CD4-positive, alpha-beta T cell treated with Interferon alpha-2 for 1 hour (primary cell): ENCODE measurements at regions not wholly inside any gene's neighbourhood (a gene's known extent, or its start where the extent isn't known, plus 50 kb on each side); places are given as distances from the start of the nearest gene placed in this dataset.
"Not testable (repeated sequence)": the region's sequence is repeated elsewhere in the genome, so short reads cannot be mapped to it uniquely, and the experiment has no call there.

ENCODE experiments used
- DNase-seq, 2 donors: peaks; one replicate each; pipeline ENCODE4 v3.0.0-alpha.2; 2020 to 2022

GRCh38 chr17:71849783-71850768 is 270.7 kb upstream of the SOX9 start:
- no peak for DNase-seq

- no peak for DNase-seq
Measured at GRCh38 chr17:71850812-71851211, 270.0 kb upstream of the SOX9 start.

- DNase-seq: no peak
Measured at GRCh38 chr17:71855010-71855409, 265.8 kb upstream of the SOX9 start.

- DNase-seq: no peak
Measured at GRCh38 chr17:71864755-71865154, 256.1 kb upstream of the SOX9 start.

- no peak for DNase-seq
Measured at GRCh38 chr17:71866095-71866494, 254.7 kb upstream of the SOX9 start.

- DNase-seq: no peak
Measured at GRCh38 chr17:71869293-71869692, 251.5 kb upstream of the SOX9 start.

- no peak for DNase-seq
Measured at GRCh38 chr17:71869841-71870545, 250.8 kb upstream of the SOX9 start.

GRCh38 chr17:71870546-71870862 is 250.3 kb upstream of the SOX9 start:
- no peak for DNase-seq

- DNase-seq: no peak
Measured at GRCh38 chr17:71872843-71873485, 247.9 kb upstream of the SOX9 start.

- DNase-seq: not testable (repeated sequence)
Measured at GRCh38 chr17:71874773-71875172, 246.0 kb upstream of the SOX9 start.

- DNase-seq: no peak
Measured at GRCh38 chr17:71878271-71878670, 242.5 kb upstream of the SOX9 start.

- DNase-seq: no peak
Measured at GRCh38 chr17:71878998-71879397, 241.8 kb upstream of the SOX9 start.

GRCh38 chr17:71881041-71881440 is 239.8 kb upstream of the SOX9 start:
- DNase-seq: no peak

GRCh38 chr17:71881581-71881980 is 239.2 kb upstream of the SOX9 start:
- no peak for DNase-seq

- DNase-seq: no peak
Measured at GRCh38 chr17:71883258-71883657, 237.6 kb upstream of the SOX9 start.

- no peak for DNase-seq
Measured at GRCh38 chr17:71883845-71884244, 237.0 kb upstream of the SOX9 start.

- no peak for DNase-seq
Measured at GRCh38 chr17:71885662-71886061, 235.2 kb upstream of the SOX9 start.

GRCh38 chr17:71899317-71899716 is 221.5 kb upstream of the SOX9 start:
- no peak for DNase-seq

GRCh38 chr17:71900621-71901229 is 220.1 kb upstream of the SOX9 start:
- no peak for DNase-seq

GRCh38 chr17:71902894-71903506 is 217.8 kb upstream of the SOX9 start:
- no peak for DNase-seq

GRCh38 chr17:71905376-71906031 is 215.3 kb upstream of the SOX9 start:
- DNase-seq: no peak

GRCh38 chr17:71909155-71909554 is 211.7 kb upstream of the SOX9 start:
- DNase-seq: no peak
